Hippocampal formation (tissue), 2 donors: ENCODE measurements at regions not wholly inside any gene's neighbourhood (a gene's known extent, or its start where the extent isn't known, plus 50 kb on each side); places are given as distances from the start of the nearest gene placed in this dataset.

ENCODE experiments used
- DNase-seq, 2 donors: peaks; one replicate each; lab custom pipeline; 2025; lab: John Stamatoyannopoulos, UW

DNA sequence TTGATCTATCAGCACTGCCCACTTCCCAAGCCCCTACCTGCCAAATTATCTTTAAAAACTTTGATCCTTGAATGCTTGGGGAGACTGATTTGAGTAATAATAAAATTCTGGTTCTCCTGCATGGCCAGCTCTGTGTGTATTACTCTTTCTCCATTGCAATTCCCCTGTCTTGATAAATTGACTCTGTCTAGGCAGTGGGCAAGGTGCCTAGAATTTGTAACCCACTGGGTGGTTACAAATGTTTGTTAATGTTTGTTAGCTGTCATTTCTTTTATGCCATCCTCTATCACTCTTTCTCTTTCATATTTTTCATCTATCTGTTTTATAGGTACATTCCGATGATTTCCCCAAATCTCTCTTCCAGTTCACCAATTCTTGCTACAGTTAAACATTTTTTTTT is 694.1 kb downstream of the TYW1 start:
- no peak for DNase-seq

DNA sequence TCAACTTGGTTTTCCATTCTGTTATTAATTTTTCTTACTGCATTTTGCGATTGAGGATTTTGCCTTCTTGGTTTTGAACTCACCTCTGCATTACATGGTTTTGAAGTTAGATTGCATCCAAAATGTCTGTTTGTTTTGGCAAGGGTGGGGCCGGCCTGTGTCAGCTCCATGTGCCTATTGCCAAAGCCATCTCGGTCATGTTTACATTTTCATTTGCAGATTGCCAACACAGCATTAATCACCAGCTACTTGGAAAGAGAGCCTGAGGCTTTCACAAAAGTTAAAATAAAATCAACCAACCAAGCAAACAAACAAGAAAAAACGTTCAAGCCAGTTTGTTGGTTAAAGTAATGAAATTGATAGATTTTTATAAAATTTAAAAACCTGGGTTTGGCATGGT is 695.8 kb downstream of the TYW1 start:
- DNase-seq: no peak

DNA sequence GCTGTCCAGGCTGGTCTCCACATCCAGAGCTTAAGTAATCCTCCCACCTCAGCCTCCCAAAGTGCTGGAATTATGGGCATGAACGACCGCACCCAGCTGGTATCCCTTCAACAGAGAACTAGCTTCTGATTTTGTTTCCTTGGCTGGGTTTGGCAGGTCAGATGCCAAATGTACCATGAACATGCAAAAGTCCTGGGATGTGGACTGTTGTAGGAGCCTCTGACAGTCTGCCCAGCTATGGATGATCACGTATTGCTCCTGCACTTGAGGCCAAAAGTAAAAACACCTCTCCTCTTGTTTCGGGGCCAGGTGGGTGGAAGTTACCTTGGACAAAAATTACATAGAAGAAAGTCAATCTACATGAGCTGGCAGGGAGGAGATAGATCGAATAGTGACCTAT is 699.5 kb downstream of the TYW1 start:
- DNase-seq: no peak

DNA sequence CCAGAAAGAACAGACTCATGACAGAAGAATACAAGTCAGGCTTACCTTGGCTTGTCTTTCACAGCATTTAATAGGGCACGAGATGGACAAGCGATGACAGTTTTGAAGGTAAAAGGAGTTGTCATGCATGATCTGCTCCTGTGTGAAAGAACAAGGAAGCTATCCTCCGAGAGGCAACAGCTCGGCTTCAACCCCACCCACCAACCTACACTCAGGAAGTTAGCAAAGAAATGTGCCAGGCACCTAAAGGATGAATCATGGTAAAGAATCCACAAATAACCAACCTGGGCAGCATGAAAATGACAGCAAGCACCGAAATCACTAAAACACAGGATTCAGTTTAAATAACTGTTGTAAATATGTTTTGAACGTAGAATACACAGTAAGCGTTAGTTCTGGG is 700.2 kb downstream of the TYW1 start:
- DNase-seq: no peak

DNA sequence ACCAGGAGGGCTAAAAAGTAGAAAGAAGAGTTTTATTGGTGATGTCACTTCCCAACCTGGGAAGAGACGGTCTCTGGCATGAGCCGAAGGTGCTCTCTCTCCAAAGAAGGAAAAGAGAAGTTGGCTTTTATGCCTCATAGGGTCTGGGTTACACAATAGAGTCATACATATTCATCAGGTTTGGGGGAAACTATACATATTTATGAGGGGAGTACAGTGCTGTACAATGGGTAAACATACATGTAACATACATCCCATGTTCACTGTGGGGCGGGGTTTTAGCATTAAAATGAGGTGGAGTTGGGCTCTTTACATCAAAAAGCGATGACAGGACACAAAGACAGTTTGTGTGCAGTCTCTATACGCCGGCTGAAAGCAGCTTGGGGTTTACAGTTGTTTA is 701.7 kb downstream of the TYW1 start:
- no peak for DNase-seq

DNA sequence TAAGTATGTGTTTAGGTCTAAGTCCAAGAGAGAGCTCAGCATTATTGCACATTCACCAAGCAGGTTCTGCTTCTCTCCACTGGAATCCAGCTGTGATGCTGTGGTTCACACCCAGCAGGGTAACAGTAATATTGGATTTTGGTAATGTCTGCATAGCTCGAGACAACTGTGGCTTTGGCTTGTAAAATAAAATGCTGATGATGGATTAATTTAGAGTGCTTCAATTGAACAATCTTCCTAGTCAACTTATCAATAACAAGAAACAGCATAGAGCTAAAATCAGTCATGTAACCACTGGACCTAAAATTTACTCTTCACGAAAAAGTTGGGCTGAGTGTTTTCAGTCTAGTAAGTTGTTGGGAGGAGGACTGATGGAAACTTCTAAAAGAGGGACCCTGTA is 709.2 kb downstream of the TYW1 start:
- DNase-seq: no peak

DNA sequence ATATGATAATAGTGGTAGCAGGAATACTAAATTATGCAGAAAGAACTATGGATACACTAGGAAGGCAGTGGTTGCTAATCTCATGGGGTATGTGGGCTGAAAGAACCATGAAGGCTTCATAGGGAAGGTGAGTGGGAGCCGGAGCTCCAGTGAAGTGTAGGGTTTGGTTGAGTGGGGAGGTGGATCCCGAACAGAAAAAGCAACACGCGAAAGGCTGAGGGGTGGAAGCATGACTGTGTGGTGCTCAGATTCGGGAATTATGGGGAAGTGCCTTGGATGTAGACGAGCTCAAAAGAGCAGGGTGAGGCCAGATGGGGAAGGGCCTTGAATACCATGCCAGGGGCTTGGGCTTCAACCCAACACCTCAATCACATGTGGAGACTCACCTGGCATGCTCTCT is 715.1 kb downstream of the TYW1 start:
- DNase-seq: no peak

DNA sequence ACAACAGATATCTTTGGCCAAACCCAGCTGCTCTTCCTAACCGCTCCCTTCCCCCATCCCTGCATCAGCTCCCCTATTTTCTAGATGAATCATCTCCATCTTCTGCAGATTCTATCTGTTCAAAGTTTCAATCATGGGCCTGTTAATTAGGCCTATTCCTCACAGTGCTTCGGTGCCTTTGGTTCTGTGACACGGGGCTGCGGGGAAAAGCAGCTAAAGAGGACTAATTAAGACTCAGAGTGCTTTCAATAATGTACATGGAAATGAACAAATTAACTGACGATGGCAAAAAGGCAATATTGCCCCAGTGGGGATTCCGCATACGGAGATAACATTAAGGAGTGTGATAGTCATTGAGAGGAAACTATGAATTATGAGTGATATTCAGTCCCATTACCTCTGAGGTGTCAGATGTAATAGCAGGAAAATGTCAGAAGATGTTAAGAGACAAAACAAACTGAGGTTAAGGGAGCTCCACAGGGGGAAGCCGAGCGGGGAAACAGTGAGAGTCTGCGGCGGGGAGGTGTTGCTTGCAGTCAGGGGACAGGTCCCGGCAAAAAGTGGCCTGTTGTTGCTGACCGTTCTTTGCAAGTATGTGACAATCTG is 716.9 kb downstream of the TYW1 start:
- DNase-seq: no peak

DNA sequence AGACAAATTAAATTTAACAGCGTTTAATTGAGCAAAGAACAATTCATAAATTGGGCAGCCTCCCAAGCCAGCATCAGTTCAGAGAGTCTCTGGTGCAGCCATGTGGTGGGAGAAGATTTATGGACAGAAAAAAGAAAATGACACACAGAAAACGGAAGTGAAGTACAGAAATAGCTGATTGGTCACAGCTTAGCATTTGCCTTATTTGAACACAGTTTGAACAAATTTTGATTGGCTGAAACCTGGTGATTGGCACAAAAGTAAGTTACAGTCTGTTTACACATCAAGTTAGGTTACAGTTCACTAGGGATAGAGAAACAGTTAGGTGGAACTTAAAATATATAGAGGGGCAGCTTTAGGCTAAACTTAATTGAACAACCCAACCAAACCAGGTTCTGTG is 720.1 kb downstream of the TYW1 start:
- no peak for DNase-seq

DNA sequence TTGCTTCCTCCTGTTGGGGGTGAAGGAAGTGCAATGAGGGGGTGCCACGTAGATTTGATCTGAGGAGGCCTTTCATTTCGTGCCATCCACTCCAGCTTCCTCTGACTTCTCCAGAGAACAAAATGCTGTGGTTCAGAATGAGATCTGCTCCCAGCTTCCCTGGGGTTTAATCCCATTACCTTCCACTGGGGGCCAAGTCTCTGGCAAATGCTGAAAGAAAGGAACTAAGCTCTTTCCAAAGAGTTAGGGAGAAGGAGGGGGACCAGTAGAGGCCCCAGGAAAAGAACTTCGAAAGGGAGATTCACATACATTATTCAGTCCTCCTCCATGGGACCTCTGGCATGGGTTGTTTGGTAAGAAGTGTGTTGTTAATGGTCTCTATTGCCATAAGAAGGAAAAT is 727.0 kb downstream of the TYW1 start:
- DNase-seq: no peak

DNA sequence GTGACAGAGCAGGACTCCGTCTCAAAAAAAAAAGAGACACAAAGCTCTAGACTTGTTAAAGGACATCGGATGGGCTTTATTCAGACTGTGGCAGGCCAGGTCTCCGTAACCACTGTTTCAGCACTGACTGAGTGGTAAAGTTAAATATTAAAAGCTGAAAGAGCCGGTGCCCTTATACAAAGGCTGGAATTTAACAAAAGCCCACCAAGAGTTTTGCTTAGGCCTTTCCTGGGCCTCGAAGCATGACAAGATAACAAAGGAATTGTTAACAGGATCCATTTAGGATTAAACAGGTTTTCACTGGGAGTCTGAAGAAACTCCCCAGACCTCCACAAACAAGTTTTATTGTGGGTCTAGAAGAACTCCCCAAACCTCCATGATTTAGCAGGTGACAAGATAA is 727.8 kb downstream of the TYW1 start:
- no peak for DNase-seq

DNA sequence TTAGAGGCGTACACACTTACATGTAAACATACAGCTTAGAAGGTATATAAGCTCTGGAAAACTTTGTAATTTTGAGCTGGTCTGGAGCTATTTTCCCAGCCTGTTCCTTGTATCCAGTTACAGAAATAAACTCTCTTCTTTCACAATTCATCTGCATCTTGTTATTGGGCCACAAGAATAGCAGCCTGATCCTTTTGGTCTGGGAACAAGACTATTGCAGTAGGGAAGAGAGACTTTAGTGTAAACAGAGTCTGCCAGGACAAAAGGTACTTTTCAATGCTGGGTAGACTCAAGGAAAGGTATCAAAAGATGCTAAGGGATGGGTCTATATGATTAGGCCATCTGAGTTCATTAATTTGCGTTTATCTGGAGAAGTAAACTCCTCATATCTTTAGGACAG is 728.3 kb downstream of the TYW1 start:
- no peak for DNase-seq

DNA sequence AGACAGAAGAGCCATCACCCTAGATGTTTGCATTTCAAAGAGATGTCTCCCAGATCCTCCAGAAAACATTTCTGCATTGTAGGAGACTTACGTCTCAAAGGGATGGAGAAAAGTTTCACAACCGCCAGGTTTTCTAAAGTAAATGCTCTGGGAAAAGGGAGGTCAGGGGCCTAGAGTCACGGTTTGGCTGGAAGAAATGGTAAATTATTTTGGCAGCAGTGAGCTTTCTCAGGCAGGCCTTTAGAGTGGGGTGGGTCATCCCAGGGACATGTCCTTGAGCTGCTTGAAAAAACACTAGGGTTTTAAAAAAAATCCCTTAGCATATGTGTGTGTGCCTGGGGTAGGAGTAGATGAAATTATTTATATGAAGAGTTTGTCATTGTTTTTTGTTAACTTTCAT is 728.8 kb downstream of the TYW1 start:
- DNase-seq: no peak

DNA sequence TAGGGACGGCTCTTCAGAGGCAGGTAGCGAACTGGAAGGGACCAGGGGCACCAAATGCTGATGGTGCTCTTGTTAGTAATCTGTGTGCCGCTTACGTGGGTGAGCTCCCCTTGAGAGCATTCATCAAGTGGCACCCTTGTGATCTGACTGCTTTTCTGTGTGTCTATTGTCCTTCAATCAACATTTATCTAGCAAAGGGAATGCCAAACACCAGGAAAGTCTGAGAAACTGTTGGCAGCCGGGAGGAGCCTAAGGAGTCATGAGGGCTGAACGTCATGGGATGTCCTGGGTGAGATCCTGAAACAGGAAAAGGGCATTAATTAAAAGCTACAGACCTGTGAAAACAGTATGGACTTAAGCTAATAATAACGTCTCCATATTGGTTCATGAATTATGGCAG is 733.1 kb downstream of the TYW1 start:
- no peak for DNase-seq

DNA sequence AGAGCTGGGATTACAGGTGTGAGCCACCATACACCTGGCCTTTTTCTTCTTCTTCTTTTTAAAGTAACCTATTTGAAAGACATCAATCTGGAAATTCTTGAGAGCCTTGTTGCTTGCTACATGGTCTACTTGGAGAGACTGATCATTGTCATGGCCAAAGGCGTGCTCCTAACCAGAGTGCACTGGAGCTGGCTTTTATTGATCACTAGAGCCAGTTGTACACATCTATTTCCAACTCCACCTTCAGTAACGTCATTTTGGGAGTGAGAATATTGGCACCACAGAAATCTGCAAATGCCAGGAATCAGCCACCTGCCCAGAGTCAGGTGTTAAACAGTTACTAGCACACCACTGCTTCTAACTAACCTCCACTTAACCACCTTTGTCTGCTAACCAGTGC is 735.1 kb downstream of the TYW1 start:
- no peak for DNase-seq

DNA sequence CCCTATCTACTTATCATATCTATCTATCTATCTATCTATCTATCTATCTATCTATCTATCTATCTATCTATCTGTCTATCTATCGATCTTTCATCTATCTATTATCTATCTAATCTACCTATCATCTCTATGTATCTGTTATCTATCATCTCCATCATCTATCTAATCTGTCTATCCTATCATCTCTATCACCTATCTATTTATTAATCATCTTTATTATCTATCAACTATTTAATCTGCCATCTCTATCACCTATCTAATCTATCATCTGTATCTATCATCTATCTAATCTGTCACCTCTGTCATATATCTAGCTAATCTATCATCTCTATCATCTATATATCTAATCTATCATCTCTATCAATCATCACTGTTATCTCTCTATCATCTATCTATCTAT is 736.3 kb downstream of the TYW1 start:
- no peak for DNase-seq

DNA sequence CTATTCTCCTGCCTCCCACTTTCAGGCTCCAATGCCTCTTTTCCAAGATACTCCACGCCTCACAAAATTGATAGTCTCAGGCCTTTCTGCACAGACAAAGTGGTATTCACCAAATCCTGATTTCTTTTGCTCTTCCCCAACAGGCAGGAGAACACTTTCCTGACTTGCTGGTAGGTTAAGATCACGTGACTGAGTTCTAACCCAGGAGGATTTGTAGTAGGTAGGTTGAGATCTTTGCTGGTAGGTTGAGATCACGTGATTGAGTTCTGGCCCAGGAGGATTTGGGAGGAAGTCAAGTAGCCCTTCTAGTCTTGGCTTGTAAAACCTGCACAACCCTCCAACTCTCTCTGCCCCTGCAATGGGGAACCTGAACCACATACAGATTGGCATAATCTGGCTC is 741.5 kb downstream of the TYW1 start:
- no peak for DNase-seq

DNA sequence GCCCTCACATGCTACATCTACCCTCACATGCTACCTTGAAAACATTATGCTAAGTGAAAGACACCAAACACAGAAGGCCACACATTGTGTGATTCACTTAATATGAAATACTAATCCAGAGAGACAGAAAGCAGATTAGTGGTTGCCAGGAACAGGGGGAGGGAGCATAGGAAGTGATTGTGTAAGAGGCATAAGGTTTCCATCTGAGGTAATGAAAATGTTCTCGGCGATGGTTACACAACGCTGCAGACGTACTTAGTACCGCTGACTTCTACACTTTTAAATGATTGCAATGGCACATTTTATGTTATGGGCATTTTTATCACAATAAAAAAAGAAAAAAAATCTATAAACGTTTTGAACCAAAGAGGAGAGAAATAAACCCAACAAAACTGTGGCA is 742.3 kb downstream of the TYW1 start:
- DNase-seq: no peak

DNA sequence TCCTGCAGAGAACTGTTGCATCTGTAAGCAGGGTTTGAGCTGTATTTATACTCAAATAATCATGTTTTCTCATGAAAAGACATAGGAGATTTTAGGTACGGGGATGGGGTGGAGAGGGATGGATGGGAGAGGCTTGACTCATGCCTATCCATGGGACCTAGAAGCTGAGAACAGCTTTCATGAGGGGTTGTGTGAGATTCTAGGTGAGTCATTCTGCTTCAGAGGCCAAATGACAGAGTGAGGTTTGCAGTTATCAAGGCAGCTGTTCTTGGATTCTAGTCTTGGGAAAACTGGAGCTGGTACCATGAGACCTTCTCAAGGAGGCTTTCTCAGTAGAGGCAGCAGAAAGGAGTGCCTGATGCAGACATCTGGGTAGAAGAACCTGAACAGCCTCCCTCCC is 746.9 kb downstream of the TYW1 start:
- DNase-seq: no peak

DNA sequence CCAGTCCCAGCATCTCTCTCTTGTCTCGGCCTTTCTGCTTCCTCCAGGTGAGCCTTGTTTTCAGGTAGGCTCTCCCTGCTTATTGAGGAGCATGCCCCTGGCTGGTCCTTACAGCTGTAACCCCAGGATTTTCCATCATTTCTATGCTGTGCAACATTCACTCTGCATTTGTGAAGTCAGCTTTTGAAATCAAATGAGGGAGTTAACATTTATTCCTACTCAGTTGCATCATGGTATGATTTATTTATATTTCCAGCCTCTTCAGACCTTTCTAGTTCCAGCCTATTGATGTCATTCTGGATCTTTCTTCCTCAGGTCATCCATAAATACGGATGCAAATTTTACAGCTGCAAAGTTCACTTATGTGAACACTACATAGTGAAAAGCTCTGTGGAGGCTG is 755.6 kb downstream of the TYW1 start:
- no peak for DNase-seq

DNA sequence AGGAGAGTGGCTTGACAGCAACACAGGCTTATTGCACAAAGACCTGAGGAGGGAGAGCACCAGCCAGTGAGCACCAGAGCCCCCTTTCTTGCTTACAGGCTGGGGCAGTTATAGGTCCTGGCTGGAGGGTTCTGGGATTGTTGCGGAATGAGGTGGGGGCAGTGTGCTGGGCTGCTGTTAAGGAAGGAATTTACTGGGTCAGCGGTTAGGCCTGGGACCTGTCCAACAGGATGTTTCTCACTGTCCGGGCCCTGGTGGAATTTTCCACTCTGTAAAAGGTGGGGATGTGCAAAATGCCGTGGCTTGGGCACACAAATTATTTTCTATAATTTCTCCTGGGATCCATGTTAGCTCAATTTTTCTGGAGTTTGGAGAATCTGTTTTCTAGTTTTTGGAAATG is 757.3 kb downstream of the TYW1 start:
- DNase-seq: no peak

DNA sequence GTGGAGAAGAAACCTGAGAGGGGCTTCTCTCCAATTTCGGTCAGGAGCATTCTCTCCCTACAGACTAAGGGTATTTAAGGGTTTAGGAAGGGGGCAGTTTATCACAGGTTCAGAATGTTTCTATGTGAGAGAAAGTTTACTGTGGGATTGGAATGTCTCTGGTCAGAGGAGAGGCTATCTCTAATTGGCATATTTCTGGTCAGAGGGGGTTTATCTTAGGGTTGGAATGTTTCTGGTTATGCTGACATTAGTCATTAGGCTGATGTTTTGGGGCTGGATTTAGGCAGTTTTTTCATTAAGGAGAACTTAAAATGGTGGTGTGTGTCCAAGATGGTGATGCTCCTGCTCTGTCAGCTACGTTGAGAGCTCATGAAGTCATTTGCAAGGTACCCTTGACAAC is 758.0 kb downstream of the TYW1 start:
- DNase-seq: no peak

DNA sequence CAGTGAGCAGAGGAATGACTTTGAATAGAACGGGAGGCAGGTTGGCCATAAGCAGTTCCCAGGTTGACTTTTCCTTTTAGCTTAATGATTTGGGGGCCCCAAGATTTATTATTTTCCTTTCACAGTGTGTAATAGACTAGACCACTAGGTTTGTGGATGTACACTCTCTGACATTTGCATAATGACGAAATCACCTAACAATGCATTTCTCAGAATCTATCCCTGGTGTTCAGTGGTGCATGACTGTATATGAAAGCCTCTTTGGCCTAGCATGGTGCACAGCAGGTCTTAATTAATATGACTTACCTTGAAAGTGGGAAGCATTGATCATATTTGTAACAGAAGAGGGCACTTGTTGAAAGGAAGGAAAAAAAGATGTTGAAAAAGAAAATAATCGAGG is 761.9 kb downstream of the TYW1 start:
- DNase-seq: no peak

DNA sequence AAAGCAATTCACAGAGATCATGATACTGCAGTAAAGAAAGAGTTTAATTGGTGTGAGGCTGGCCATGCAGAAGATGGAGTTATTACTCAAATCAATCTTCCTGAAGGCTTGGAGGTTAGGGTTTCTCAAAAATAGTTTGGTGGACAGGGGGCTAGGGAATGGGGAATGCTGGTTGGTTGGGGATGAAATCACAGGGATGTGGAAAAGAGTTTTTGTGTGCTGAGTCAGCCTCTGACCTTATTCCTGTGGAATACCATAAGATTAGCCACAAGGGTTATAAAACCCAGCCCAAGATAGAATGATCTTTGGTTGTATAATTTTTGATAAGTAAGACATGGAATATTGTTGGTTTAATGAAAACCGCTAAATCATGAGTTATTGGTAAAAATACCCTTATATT is 764.3 kb downstream of the TYW1 start:
- DNase-seq: no peak

DNA sequence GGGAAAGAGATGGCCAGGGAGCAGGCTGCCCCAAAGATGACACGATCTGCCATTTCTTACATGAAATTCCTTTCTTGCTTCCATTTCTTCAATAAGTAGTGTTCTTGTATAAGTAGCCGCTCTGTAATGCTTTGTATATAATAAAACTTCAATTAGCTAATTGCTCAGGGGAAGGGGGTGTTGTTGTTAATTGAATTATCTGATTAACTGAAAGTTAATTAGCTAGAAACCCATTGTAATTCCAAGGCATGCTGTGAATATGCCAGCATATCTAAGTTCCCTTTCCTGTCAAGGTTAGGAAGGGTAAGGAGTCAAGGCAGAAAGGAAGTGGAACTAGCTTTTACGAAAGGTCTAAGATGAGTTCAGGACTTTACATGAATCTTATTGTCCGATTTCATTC is 765.9 kb downstream of the TYW1 start:
- DNase-seq: no peak
